ENCODE measurements at regions not wholly inside any gene's neighbourhood (a gene's known extent, or its start where the extent isn't known, plus 50 kb on each side); places are given as distances from the start of the nearest gene placed in this dataset.
"Not testable (repeated sequence)": the region's sequence is repeated elsewhere in the genome, so short reads cannot be mapped to it uniquely, and the experiment has no call there.

DNA sequence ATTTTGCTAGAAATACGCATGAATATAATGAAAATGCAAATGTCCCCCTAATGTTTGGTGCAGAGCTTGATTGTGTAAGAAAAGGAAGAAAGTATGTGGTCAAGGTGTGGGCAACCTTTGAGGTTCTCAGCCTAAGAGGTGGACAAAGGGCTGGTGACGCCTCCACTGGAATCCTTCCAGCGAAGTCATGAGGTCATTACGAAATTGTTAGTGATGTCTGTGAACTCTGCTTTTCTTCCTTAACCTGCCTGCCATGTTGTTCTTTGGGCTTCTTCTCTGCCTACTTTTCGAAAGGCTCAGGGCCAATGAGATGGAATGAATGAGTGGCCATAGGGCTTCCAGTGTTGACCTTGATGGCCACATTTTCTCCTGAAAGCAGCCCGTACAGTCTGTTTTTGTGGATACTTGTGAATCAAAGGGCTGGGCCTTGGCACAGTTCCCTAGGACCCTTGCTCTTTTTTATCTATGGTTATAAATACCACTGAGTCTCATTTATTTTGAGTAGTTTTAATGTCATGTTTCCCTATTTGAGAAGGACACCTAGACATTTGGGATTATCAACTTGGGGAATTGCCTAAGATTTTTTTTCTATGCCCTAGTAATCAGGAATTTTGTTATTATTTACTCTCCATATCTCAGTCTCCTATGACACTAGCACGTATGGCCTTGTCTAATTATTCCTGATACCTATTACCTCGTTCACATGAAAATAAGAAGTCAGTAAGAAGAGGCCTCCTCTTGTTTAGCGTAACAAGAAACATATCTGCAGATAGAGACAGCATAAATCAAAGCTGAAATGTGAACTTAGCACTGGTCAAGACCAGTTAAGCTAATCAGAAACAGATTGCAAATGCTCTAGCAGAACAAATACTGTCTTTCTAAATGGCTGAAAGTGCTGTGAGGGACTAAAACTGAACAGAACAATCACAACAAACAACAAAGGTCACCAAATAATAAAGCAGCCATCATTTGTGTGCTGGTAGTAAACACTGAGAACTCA is 334.6 kb downstream of the BCL2L11 start:
- DNase-seq: peak; percentile 1

DNA sequence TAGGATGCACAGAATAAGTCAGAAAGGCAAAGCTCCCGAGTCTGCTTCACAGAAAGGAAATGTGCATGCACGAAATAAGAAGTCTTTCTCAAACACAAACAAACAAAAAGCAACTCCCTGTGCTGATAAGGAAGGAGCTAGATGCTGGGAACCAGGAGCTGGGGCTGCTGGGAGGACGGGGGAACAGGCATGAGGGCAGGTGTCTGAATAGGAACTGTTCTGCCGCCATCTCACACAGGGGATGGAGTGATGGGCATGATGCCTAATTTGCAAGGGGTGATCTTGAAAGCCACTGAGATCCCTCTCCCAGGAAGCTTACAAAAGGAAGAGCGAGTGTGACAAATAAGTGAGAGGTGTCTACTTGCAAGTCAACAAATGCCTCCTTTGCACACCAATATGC is 336.5 kb downstream of the BCL2L11 start:
- peak; percentile 0 for DNase-seq

DNA sequence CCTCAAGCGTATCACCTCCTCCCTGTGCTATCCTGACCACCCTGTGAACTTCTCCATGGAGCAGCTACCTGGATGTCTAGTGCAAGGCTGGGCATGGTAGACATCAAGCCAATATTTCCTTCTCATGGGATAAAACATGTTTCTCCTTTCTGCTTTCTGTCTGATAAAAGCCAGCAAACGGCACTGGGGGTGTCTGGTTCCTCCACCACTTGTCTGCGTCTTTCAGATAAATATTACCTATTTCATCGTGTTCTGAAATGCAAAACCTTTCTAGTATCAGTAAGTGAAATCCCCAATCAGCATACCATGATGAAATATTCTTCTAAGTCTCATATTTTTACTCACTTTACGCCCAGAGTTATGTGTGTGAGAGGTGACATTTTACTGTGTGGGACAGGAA is 340.2 kb downstream of the BCL2L11 start:
- peak; percentile 75 for DNase-seq

DNA sequence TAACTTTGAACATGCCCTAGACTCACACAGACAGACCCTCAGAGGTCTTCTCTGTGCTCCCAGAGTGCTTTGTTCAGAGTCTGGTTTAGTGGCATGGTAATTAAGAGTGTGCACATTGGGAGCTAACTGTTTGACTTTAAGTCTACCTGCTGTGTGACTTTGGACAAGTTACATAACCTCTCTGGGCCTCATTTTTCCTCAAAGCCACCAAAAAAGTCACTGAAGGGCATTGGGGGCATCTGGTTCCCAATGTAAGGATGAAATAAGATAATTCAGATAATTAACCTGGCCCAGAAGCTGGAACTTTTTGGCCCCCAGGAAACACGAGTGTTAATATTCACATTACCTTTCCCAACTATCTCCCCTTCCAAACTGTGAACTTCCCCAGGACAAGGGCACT is 341.1 kb downstream of the BCL2L11 start:
- DNase-seq: not testable (repeated sequence)

DNA sequence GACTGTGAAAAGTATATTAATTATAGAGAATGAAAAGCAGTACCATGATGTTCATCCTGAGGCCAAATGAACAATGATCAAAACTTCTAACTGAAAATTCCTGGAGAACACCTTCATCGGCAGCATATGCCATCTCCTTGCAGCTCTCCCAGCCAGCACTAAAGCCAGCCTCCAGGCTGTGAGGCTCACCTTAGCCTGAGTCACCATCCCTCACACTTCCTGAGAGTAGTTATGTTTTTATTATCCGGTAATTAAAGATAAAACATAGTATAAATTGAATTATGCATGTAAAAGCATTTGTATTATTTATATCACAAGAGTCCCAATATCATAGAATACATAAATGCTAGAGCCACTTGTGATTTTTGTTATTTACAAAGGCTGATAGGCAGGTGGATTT is 341.9 kb downstream of the BCL2L11 start:
- not testable (repeated sequence) for DNase-seq

DNA sequence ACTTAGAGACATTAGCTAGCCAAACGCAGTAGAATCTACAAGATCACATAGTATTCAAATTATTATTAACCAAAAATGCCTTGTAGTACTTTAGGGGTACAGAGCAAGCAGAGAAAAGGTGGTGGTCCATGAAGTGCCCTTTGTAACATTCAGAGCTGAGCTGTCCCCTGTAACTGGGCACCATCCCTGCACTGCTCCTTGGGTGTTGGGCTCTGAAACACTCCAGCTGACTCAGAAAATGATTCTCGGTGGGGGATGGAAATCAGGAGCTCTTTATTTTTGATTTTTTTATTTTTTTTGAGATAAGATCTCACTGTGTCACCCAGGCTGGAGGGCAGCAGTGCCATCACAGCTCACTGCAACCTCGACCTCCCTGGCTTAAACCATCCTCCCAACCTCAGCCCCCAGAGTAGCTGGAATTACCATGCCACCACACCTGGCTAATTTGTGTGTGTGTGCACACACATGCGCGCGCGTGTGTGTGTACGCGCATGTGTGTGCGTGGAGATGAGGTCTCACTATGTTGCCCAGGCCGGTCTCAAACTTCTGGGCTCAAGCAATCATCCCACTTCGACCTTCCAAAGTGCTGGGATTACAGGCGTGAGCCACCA is 342.6 kb downstream of the BCL2L11 start:
- DNase-seq: peak; percentile 1

DNA sequence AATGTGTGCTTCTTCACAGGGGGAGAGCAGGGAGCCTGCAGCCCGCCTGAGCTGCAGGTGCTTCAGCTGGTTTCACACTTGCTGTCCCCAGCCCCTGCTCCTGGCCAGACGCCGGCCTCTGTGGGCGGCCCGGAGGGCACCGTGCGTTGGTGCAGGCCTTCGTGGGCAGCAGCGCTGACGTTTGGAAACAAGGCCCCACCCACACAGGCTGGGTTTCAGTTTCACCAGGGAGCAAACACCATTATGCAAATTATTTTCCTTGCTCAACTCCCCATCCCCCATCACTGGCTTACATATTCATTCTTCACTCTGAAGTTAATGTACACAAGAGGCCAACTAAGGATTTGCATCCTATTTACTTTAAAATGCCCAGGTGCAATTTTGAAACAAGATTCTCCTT is 343.2 kb downstream of the BCL2L11 start:
- DNase-seq: not testable (repeated sequence)

DNA sequence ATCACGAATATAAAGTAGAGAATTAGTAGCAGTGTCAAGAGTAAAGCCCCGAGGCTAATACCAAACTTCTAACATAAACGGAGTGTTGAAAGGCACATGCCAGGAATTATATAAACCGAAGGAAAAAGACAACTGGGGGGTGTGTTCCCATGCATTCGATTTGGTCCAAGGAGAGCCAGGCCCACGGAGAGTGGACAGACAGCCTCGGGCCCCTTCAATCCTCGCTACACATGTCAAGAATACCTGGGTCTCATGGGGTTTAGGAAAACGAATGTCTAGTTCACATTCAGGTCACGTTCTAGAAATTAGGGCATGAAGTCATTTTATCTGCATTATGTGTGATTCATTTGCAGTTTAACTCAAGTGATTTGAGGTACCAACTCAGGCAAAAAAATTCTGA is 343.7 kb downstream of the BCL2L11 start:
- not testable (repeated sequence) for DNase-seq

DNA sequence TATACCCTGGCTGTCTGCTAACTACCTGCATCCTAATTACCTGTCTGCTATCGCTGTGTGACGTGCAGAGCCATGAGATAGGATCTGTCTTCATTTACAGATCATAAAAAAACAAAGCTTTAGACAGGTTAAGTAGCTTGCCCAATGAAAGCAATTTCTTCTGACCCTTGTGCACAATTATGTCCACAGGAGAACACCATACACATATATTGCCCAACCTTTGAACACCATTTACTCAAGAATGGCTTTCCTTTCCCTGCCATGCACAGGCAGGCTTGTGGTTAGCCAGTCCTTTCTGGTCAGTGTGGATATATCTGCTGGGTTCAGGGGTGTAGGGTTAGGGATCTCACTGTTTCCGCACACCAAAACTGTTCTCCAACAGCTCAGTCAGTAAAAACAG is 344.8 kb downstream of the BCL2L11 start:
- not testable (repeated sequence) for DNase-seq

DNA sequence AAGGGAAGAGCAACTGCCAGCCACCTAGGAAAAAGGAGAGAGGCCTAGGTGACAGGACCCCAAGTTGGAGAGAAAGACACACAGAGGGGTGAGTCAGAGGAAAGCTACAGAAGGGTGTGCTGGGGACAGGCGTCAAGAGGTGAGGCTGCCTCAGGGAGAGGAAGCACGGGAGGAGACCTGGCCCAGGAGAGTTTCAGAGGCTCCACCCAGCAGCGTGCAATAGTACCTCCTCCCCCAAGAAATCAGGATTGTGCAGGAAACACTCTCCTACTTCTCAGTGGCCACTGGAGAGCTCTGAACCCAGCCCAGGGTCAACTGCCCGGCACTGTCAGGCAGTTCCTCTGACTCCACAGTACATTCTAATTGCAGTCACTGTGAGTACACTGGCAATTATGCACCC is 346.0 kb downstream of the BCL2L11 start:
- DNase-seq: not testable (repeated sequence)

DNA sequence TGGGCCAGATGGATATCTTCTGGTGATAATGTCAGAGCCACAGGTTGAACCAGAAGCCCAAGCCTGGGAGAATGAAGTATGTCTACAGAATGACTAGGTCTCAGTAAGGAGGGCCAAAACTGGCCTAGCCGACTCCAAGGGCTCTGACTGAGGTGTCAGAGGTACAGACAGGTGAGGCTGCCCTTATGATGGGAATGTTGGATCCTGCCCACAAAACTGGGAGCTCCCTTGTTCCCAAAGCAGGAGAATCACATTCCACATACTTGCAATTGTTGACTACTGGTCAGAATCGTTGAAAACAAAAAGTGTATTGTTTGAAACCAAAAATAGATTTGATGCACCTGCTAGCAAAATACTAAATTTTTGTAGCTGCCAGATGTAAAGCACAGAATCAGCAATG is 350.2 kb downstream of the BCL2L11 start:
- DNase-seq: not testable (repeated sequence)

DNA sequence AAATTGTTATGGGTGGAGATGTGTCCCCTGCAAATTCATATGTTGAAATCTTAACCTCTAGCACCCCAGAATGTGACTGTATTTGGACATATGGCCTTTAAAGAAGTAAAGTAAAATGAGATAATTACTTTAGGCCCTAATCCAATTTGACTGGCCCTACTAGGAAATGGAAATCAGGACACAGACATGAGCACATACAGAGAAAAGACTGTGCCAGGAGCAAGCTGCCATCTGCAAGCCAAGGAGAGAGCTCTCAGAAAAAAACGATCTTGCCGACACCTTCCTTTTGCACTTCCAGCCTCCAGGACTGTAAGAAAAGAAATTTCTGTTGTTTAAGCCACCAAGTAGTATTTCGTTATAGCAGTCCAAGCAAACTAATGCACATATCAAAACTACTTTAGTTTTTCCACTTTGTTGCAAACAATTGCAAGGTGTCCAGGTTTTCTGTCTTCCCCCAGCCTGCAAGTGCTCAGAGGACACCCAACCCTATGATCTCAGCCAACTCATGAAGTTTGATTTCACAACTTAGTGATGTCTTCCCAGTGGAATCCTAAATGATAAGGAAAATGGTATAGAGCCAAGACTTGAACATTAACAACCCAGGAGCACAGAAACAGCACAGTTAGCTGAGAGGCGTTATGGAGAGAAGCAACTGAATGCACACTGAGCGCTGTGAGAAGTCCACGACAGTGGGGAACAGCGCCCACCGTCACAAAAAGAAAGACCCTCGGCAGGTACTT is 351.2 kb downstream of the BCL2L11 start:
- DNase-seq: not testable (repeated sequence)

DNA sequence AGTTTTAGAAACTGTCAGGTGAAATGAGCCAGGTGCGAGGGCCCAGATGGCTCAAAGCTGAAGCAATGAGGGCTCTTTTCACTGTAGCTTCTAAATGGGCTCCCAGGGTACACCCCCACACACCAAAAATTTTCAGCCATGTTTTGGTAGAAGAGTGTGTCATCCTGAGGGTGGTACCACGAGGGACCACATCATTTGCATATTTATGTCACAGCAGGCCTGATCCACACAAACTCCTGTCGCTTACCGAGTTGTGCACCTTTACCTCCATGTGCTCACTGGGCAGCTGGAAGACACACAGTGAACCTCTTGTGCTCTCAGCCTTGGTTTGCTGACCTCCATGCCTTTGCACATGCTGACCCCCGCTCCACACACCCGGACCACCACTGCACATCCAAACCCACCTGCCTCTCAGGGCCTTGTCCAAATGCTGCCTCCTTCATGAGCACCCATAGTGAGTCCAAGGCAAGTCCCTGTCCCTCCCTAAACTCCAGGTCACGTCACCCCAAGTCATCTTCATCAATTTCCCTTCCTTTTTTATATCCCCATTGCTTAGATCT is 352.2 kb downstream of the BCL2L11 start:
- DNase-seq: peak; percentile 0

DNA sequence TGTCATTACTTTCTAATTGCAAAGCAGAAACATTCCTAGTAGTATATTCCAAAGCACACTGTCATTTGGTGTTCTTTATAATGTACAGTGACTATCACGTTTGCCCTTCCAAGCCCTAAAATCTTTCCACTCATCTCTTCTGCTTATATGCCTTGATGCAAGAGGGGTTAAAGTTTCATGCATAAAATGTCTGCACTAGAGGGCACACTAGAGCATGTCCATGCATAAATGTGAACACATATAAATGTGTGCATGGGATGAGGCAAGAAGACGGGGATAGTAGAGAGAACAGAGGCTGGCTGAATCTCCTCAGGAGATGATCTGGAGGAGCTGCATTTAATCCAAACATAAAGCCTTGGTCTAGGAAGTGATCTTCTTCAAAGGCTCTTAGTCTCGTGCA is 352.8 kb downstream of the BCL2L11 start:
- DNase-seq: not testable (repeated sequence)

DNA sequence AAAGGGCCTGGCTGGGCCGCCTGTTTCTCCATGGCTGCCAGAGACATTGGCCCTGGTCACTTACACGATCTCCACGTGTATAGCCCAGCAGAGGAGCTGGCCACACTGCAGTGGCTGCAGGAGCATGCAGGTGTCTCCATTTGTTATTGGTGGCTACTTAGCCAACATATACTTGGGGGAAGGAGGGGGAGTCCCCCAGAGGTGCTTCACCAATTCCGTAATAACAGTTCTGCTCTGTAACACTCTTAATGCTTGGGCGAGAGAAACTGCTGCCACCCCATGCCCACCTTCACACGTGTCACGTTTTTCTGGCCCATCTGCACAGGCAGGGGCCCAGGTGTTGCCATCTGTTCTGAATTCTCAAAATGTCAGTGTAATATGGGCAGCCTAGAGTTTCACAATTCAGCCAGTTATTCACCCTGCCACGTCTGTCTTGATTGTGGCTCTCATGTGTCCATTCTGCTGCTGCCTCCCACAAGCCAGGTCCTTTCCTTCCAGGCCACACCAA is 353.5 kb downstream of the BCL2L11 start:
- not testable (repeated sequence) for DNase-seq

DNA sequence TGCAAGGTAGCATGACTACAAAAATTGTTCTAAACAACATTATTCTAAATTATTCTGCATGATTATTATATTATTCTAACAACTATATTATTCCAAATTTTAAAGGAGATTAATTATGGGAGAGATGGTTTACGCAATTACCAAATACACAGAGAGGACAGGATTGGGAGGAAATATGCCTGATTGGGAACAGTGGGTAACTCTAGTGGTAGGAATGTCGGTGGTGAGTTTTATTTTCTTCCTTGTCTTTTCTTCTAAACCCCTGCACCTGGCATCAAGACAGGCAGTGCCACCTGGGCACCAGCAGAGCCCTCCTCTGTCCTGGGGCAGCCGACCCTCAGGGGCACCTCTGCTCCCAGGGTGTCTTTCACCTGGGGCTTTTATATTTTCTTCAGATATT is 357.6 kb downstream of the BCL2L11 start:
- not testable (repeated sequence) for DNase-seq

DNA sequence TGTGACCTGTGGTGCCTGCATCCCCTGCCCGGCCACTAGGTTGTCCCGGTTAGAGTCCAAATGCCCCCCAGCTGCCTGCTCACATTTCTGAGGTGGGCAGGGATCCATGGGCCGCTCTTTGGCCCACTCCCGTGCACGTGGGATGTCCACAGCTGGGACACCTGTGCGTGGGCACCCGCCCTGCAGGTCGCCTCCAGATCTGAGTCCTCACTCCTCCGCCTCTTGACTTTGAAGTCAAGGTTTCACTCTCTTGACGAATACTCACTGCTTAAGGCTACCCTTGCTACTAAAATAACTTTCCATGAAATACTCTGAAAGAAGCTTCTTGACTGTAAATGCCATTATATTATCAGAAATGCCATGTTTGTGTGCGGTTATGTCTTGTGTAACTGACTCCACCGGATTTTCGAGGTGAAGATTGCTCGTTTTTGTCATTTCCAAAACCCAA is 358.2 kb downstream of the BCL2L11 start:
- peak; percentile 43 for DNase-seq

DNA sequence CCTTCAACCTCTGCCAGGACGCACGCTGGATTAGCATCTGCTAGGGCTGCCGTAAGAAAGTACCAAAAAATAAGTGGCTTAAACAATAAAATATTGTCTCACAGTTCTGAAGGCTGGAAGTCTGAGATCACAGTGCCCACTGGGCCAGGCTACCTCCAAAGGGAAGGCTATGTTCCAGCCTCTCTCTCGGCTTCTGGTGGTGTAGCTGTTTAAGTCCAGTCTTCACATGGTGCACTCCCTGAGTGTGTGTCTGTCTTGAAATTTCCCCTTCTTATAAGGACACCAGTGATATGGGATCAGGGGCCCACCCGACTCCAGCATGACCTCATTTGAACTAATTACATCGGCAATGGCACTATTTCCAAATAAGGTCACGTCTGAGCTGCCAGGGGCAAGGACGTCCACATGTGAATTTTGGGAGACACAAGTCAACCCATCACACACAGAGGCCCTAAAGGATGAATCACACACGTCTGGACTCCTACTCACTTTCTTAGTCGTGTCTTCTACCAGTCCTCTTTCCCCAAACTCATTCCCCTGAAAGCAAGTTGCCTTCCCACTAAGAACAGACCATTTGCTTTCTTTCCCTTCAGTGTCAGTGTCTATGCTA is 359.4 kb downstream of the BCL2L11 start:
- peak; percentile 28 for DNase-seq

DNA sequence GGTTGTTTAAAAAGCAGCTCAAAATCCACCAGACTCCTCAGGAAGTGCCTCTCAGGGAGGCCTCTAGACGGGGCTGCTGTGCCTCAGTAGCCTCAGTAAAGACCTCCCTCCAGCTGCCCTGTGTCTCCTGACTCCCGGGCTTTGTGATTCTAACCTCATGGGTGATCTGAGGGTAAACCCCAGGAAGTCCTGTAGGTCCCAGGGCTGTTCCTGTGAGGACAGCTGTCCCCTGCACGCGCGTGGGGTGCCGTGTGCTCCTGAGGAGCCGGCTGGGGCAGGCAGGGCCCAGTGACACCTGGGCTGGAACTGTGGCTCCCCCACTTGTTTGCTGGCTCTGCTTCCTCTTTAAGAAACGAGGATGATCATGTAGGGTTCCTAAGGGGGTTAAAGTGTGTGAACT is 359.9 kb downstream of the BCL2L11 start:
- not testable (repeated sequence) for DNase-seq

DNA sequence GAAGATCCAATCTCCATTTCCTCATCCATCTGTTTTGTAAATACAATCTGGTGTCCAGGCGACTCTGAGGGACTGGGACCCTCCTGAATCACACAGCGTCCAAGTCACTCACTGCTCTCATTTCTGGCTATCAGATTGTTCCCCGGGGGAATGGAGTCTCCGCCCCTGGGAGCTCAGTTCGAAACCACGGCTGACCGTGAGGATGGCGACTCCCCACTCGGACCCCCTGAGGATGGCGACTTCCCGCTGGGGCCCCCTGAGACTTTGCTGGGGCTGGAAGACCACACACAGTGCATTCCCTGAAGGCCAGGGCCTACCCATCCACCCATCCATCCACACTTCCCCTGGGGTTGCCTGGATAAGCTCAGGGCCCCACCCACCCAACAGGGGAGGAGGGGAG is 360.5 kb downstream of the BCL2L11 start:
- DNase-seq: not testable (repeated sequence)

DNA sequence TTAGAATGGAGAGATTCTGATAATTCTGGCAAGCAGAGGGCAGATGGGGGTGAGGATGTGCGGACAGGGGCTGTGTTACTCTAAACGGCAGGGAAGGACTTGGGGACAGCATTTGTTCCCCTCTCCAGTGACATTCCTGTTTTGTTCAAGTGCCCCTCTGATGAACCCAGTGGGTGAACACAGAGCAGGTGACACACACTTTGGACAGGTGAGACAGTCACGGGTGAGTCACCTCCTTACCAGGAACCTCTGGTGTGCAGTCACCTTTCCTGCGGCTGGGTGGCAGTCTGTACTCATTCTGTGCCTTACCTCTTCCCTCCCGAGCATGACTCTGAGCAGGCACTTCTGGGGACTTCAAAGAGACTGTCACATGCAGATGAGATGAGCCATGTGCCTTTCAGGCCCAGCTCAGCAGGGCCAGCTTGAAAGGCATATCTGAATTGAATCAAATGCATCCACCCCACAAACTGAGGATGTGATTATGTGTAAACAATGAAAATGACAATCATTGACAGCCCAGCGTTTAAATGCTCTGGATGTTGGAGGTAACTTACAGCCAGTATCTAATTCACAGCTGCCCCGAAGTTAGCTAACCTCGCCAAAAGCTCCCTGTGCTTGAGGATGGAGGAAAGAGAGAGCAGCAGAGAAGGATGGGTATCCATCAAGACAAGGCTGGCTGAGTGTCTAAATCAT is 362.4 kb downstream of the BCL2L11 start:
- not testable (repeated sequence) for DNase-seq

DNA sequence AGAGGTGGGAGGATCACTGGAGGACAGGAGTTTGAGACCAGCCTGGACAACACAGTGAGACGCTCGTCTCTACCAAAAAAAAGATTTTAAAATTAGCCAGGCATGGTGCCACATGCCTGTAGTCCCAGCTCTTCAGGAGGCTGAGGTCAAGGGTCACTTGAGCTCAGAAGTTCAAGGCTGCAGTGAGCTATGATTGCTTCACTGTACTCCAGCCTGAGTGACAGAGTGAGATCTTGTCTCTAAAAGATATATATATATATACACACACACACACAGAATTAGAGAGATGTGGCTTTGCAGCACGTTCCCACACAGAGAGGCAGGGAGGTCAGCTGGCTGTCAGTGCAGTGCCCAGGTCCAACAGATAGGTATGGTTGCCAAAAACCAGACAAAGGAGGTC is 363.4 kb downstream of the BCL2L11 start:
- not testable (repeated sequence) for DNase-seq
